ENCODE measurements at regions not wholly inside any gene's neighbourhood (a gene's known extent, or its start where the extent isn't known, plus 50 kb on each side); places are given as distances from the start of the nearest gene placed in this dataset.

GRCh38 chr5:174426851-174427250 lies 297.5 kb upstream of the MSX2 start:
- Histone ChIP-seq H3K4me1 (peaks cover 26% of the 10 kb centered on the region), H3K36me3 (no peaks in the 10 kb centered on the region), H3K27ac (no peak overlapping the region), H3K27me3 (peaks cover 5% of the 10 kb centered on the region), H3K9me3 (no peaks in the 10 kb centered on the region), H3K4me3 (no peak overlapping the region)
- no peak for TF ChIP-seq EP300 (IDR thresholded peaks at IDR 0.05)
- no peak for TF ChIP-seq POLR2A (IDR thresholded peaks at IDR 0.05)
- no peak for TF ChIP-seq POLR2AphosphoS5 (IDR thresholded peaks at IDR 0.05)
- no peak for TF ChIP-seq CTCF (IDR thresholded peaks at IDR 0.05)
- no peak for DNase-seq (ENCODE audit: low spot score in 2 of 2)
- 48% methylated on average over 4 of the region's 4 CpGs for WGBS

- Histone ChIP-seq H3K27me3 (peaks cover 10% of the 10 kb centered on the region), H3K36me3 (no peaks in the 10 kb centered on the region), H3K4me1 (peaks cover 26% of the 10 kb centered on the region), H3K9me3 (no peaks in the 10 kb centered on the region), H3K4me3 (no peak overlapping the region), H3K27ac (no peak overlapping the region)
- WGBS, result 45% methylated on average over 3 of the region's 5 CpGs
- no peak for TF ChIP-seq EP300 (IDR thresholded peaks at IDR 0.05)
- TF ChIP-seq CTCF (IDR thresholded peaks at IDR 0.05), result no peak
- TF ChIP-seq POLR2AphosphoS5 (IDR thresholded peaks at IDR 0.05), result no peak
- no peak for TF ChIP-seq POLR2A (IDR thresholded peaks at IDR 0.05)
- no peak for DNase-seq (ENCODE audit: low spot score in 2 of 2)
Observed at GRCh38 chr5:174427304-174427703, 297.1 kb upstream of the MSX2 start.

GRCh38 chr5:174428895-174429294 lies 295.5 kb upstream of the MSX2 start:
- Histone ChIP-seq H3K36me3 (no peaks in the 10 kb centered on the region), H3K9me3 (no peaks in the 10 kb centered on the region), H3K4me1 (peaks cover 26% of the 10 kb centered on the region), H3K4me3 (no peak overlapping the region), H3K27ac (no peak overlapping the region), H3K27me3 (peaks cover 12% of the 10 kb centered on the region)
- TF ChIP-seq CTCF (IDR thresholded peaks at IDR 0.05) (no peak), POLR2A (IDR thresholded peaks at IDR 0.05) (no peak), EP300 (IDR thresholded peaks at IDR 0.05) (no peak), POLR2AphosphoS5 (IDR thresholded peaks at IDR 0.05) (no peak)
- WGBS, result 88% methylated on average over 6 of the region's 6 CpGs
- DNase-seq (ENCODE audit: low spot score in 2 of 2), result no peak

GRCh38 chr5:174430940-174431339 lies 293.4 kb upstream of the MSX2 start:
- Histone ChIP-seq H3K36me3 (no peaks in the 10 kb centered on the region), H3K9me3 (no peaks in the 10 kb centered on the region), H3K27me3 (peaks cover 16% of the 10 kb centered on the region), H3K27ac (no peak overlapping the region), H3K4me3 (no peak overlapping the region), H3K4me1 (peaks cover 16% of the 10 kb centered on the region)
- TF ChIP-seq POLR2A (IDR thresholded peaks at IDR 0.05), result no peak
- TF ChIP-seq EP300 (IDR thresholded peaks at IDR 0.05), result no peak
- 69% methylated on average over 3 of the region's 3 CpGs for WGBS
- no peak for DNase-seq (ENCODE audit: low spot score in 2 of 2)

GRCh38 chr5:174431504-174431903 lies 292.9 kb upstream of the MSX2 start:
- WGBS, result 77% methylated on average over 7 of the region's 7 CpGs
- H3K27ac ChIP-seq, result no peak overlapping the region
- H3K4me3 ChIP-seq, result no peak overlapping the region
- TF ChIP-seq POLR2A (IDR thresholded peaks at IDR 0.05) (no peak), EP300 (IDR thresholded peaks at IDR 0.05) (no peak), POLR2AphosphoS5 (IDR thresholded peaks at IDR 0.05) (no peak), CTCF (IDR thresholded peaks at IDR 0.05) (no peak)
- DNase-seq (ENCODE audit: low spot score in 2 of 2), result no peak
- no peaks in the 10 kb centered on the region for H3K36me3 ChIP-seq
- H3K9me3 ChIP-seq, result no peaks in the 10 kb centered on the region
- peaks cover 12% of the 10 kb centered on the region for H3K4me1 ChIP-seq
- peaks cover 16% of the 10 kb centered on the region for H3K27me3 ChIP-seq

- no peaks in the 10 kb centered on the region for H3K9me3 ChIP-seq
- no peak overlapping the region for H3K4me3 ChIP-seq
- WGBS, result 84% methylated on average over 2 of the region's 2 CpGs
- H3K4me1 ChIP-seq, result no peaks in the 10 kb centered on the region
- TF ChIP-seq POLR2A (IDR thresholded peaks at IDR 0.05), result no peak
- TF ChIP-seq CTCF (IDR thresholded peaks at IDR 0.05), result no peak
- TF ChIP-seq POLR2AphosphoS5 (IDR thresholded peaks at IDR 0.05), result no peak
- no peak for TF ChIP-seq EP300 (IDR thresholded peaks at IDR 0.05)
- DNase-seq (ENCODE audit: low spot score in 2 of 2), result no peak
- no peaks in the 10 kb centered on the region for H3K36me3 ChIP-seq
- no peak overlapping the region for H3K27ac ChIP-seq
- peaks cover 19% of the 10 kb centered on the region for H3K27me3 ChIP-seq
Observed at GRCh38 chr5:174433098-174433497, 291.3 kb upstream of the MSX2 start.

All from suprapubic skin (tissue), 4 donors.